ENCODE measurements at regions not wholly inside any gene's neighbourhood (a gene's known extent, or its start where the extent isn't known, plus 50 kb on each side); places are given as distances from the start of the nearest gene placed in this dataset.
"Not testable (repeated sequence)": the region's sequence is repeated elsewhere in the genome, so short reads cannot be mapped to it uniquely, and the experiment has no call there.

DNA sequence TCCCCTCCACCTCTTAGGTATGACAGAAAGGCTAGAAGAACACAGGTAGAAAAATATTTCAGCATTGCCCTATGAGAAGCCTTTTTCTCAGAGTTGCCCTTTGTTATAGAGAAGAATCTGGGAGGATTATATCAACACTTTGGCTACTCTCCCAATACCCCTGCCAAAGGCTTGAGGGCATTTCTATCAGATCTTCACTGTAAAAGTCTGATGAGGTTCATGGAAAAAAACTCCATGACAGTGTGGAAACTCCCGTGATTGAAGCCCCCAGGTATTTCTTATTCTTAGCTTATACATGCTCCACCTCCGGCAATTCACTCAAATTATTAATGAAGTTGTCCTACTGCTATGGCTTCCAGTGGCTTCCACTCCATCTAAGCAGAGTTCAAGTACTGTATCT lies 753.6 kb downstream of the CENPC start:
- Histone ChIP-seq H3K4me1 (no peaks in the 10 kb centered on the region), H3K27me3 (ENCODE audit: insufficient read depth in 3 of 3, low read length in 2 of 3) (no peaks in the 10 kb centered on the region), H3K36me3 (ENCODE audit: insufficient read depth in 1 of 2, low read depth in 1 of 2) (no peaks in the 10 kb centered on the region), H3K4me3 (no peak overlapping the region), H3K9me3 (no peaks in the 10 kb centered on the region), H3K27ac (no peak overlapping the region)
- WGBS, 3 donors: 72 to 84% (median 83%) methylated on average over 2 of the region's 2 CpGs
- intact Hi-C loops (cut with DNase I): no loop called here
- no peak for DNase-seq
- no peak for ATAC-seq
- TF ChIP-seq, protein P1, sequence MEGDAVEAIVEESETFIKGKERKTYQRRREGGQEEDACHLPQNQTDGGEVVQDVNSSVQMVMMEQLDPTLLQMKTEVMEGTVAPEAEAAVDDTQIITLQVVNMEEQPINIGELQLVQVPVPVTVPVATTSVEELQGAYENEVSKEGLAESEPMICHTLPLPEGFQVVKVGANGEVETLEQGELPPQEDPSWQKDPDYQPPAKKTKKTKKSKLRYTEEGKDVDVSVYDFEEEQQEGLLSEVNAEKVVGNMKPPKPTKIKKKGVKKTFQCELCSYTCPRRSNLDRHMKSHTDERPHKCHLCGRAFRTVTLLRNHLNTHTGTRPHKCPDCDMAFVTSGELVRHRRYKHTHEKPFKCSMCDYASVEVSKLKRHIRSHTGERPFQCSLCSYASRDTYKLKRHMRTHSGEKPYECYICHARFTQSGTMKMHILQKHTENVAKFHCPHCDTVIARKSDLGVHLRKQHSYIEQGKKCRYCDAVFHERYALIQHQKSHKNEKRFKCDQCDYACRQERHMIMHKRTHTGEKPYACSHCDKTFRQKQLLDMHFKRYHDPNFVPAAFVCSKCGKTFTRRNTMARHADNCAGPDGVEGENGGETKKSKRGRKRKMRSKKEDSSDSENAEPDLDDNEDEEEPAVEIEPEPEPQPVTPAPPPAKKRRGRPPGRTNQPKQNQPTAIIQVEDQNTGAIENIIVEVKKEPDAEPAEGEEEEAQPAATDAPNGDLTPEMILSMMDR (IDR thresholded peaks at IDR 0.05): no peak

DNA sequence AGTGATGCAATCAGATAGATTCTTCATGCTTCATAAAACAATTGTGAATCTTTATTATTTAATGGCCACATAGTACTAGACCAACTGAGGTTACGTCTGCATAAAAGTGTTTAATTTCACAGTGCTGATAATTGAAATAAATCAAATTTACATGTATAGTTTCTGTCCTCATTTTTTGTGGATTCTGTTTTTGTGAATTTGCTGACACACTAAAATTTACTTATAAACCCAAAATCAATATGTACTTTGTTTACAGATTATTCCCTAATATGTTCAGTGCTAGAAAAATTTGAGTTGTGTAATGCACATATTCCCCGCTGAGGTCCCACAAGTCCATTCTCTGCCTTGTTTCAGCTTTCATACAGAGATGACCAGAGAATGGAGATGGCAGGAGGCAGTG lies 759.8 kb downstream of the CENPC start:
- intact Hi-C loops (cut with DNase I): no loop called here
- no peak for ATAC-seq

GRCh38 chr4:66782751-66783150 lies 762.6 kb downstream of the CENPC start:
- ATAC-seq; intact Hi-C loops (cut with DNase I): not testable (repeated sequence)
- WGBS, 3 donors: 93 to 96% (median 96%) methylated on average over 18 of the region's 18 CpGs

More for the DNA sequence above, 759.8 kb downstream of the CENPC start:
- peaks cover 2% of the 10 kb centered on the region for H3K9me3 ChIP-seq
- DNase-seq: no peak
- H3K27ac ChIP-seq: no peak overlapping the region
- TF ChIP-seq, protein P1 (IDR thresholded peaks at IDR 0.05): no peak
- 81 to 87% (median 86%) methylated on average over 2 of the region's 2 CpGs for WGBS, 3 donors
- no peaks in the 10 kb centered on the region for H3K36me3 ChIP-seq (ENCODE audit: insufficient read depth in 1 of 2, low read depth in 1 of 2)
- H3K27me3 ChIP-seq (ENCODE audit: insufficient read depth in 3 of 3, low read length in 2 of 3): no peaks in the 10 kb centered on the region
- no peak overlapping the region for H3K4me3 ChIP-seq
- no peaks in the 10 kb centered on the region for H3K4me1 ChIP-seq

GRCh38 chr4:66777097-66777496 lies 768.2 kb downstream of the CENPC start:
- H3K27me3 ChIP-seq (ENCODE audit: insufficient read depth in 3 of 3, low read length in 2 of 3): no peaks in the 10 kb centered on the region
- no peak for DNase-seq
- no peak overlapping the region for H3K4me3 ChIP-seq
- no peak for ATAC-seq
- H3K4me1 ChIP-seq: no peaks in the 10 kb centered on the region
- TF ChIP-seq, protein P1 (IDR thresholded peaks at IDR 0.05): no peak
- intact Hi-C loops (cut with DNase I): no loop called here
- no peaks in the 10 kb centered on the region for H3K36me3 ChIP-seq (ENCODE audit: insufficient read depth in 1 of 2, low read depth in 1 of 2)
- 21 to 40% (median 30%) methylated on average over 2 of the region's 2 CpGs for WGBS, 3 donors
- no peak overlapping the region for H3K27ac ChIP-seq
- H3K9me3 ChIP-seq: no peaks in the 10 kb centered on the region

More at GRCh38 chr4:66782751-66783150, 762.6 kb downstream of the CENPC start:
- not testable (repeated sequence) for H3K36me3 ChIP-seq (ENCODE audit: insufficient read depth in 1 of 2, low read depth in 1 of 2); H3K27me3 ChIP-seq (ENCODE audit: insufficient read depth in 3 of 3, low read length in 2 of 3); H3K9me3 ChIP-seq; H3K27ac ChIP-seq; H3K4me3 ChIP-seq; H3K4me1 ChIP-seq; DNase-seq

- no peaks in the 10 kb centered on the region for H3K9me3 ChIP-seq
- H3K36me3 ChIP-seq (ENCODE audit: insufficient read depth in 1 of 2, low read depth in 1 of 2): no peaks in the 10 kb centered on the region
- no peak overlapping the region for H3K27ac ChIP-seq
- intact Hi-C loops (cut with DNase I): no loop called here
- WGBS, 3 donors: 50 to 52% (median 52%) methylated on average over 4 of the region's 4 CpGs
- H3K4me3 ChIP-seq: no peak overlapping the region
- TF ChIP-seq, protein P1 (IDR thresholded peaks at IDR 0.05): no peak
- no peak for DNase-seq
- H3K4me1 ChIP-seq: no peaks in the 10 kb centered on the region
- H3K27me3 ChIP-seq (ENCODE audit: insufficient read depth in 3 of 3, low read length in 2 of 3): no peaks in the 10 kb centered on the region
- ATAC-seq: no peak
These were observed 775.9 kb downstream of the CENPC start for GRCh38 chr4:66769441-66769840.
